A549 (cell line): ENCODE measurements at regions not wholly inside any gene's neighbourhood (a gene's known extent, or its start where the extent isn't known, plus 50 kb on each side); places are given as distances from the start of the nearest gene placed in this dataset.

ENCODE experiments used
- CTCF ChIP-seq: fragments of >200 bp; sonication (Bioruptor Twin); formaldehyde crosslinking; IDR thresholded peaks from 3 replicates; pipeline ENCODE4 v1.5.1; 2016
- HDAC2 ChIP-seq: fragments of 200-600 bp; sonication (generic); IDR thresholded peaks from 2 replicates; pipeline ENCODE4 v1.6.1; 2016
- HOXB5 ChIP-seq: fragments of 250-450 bp; sonication (Bioruptor Pico); IDR thresholded peaks from 2 replicates; pipeline ENCODE4 v1.5.0; 2020; ENCODE audit warnings: mild to moderate bottlenecking, moderate library complexity
- MAFK ChIP-seq: fragments of 450-650 bp; IDR thresholded peaks from 2 replicates; pipeline ENCODE4 v1.6.1; 2014; ENCODE audit not compliant: partially characterized antibody
- POLR2A ChIP-seq: IDR thresholded peaks from 2 replicates; pipeline ENCODE4 v1.6.1; 2012; ENCODE audit warnings: mild to moderate bottlenecking, low read length
- RCOR1 ChIP-seq: fragments of 150-350 bp; IDR thresholded peaks from 2 replicates; pipeline ENCODE4 v1.6.1; 2014; ENCODE audit warnings: antibody characterized with exemption, low read length, low read depth
- REST ChIP-seq: fragments of 200-600 bp; sonication (generic); IDR thresholded peaks from 2 replicates; pipeline ENCODE4 v1.6.1; 2016; ENCODE audit warnings: antibody characterized with exemption, mild to moderate bottlenecking, moderate library complexity
- USF2 ChIP-seq: fragments of 450-650 bp; IDR thresholded peaks from 2 replicates; pipeline ENCODE4 v1.6.1; 2014; ENCODE audit warnings: antibody characterized with exemption
- ZFP36 ChIP-seq: fragments of 450-650 bp; IDR thresholded peaks from 2 replicates; pipeline ENCODE4 v1.6.1; 2014; ENCODE audit warnings: borderline replicate concordance; ENCODE audit not compliant: partially characterized antibody

GRCh38 chrX:20567108-20567507 lies 300.4 kb upstream of the RPS6KA3 start:
- TF ChIP-seq CTCF (no peak), POLR2A (no peak), RCOR1 (no peak), MAFK (no peak), ZFP36 (no peak), USF2 (no peak), HOXB5 (no peak), HDAC2 (no peak), REST (no peak)
